ENCODE measurements at regions not wholly inside any gene's neighbourhood (a gene's known extent, or its start where the extent isn't known, plus 50 kb on each side); places are given as distances from the start of the nearest gene placed in this dataset.
"Not testable (repeated sequence)": the region's sequence is repeated elsewhere in the genome, so short reads cannot be mapped to it uniquely, and the experiment has no call there.

DNA sequence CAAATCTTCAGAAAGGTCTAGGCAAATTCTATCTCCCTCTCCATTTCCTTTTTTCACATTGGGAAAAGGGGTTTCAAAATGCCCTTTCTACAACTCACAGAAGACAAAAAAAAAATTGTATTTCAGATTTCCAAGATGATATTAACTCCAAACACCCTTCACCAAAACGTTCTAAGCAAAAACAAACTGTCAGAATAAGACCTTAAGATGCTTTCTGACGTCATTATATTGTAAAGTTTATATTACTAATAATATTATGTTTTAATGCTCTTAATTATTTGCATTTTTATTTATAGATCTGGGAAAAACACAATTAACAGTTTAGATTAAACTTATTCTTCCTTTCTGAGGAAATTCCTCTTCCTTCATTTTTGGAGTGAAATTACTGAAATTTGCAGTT is 624.2 kb downstream of the GALC start:
- no peak for DNase-seq (ENCODE audit: low read depth)
- TF ChIP-seq, protein P1, sequence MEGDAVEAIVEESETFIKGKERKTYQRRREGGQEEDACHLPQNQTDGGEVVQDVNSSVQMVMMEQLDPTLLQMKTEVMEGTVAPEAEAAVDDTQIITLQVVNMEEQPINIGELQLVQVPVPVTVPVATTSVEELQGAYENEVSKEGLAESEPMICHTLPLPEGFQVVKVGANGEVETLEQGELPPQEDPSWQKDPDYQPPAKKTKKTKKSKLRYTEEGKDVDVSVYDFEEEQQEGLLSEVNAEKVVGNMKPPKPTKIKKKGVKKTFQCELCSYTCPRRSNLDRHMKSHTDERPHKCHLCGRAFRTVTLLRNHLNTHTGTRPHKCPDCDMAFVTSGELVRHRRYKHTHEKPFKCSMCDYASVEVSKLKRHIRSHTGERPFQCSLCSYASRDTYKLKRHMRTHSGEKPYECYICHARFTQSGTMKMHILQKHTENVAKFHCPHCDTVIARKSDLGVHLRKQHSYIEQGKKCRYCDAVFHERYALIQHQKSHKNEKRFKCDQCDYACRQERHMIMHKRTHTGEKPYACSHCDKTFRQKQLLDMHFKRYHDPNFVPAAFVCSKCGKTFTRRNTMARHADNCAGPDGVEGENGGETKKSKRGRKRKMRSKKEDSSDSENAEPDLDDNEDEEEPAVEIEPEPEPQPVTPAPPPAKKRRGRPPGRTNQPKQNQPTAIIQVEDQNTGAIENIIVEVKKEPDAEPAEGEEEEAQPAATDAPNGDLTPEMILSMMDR (IDR thresholded peaks at IDR 0.05; ENCODE audit: insufficient read depth, low read length), result no peak
- no peak overlapping the region for H3K4me3 ChIP-seq (ENCODE audit: low read depth, low read length)

DNA sequence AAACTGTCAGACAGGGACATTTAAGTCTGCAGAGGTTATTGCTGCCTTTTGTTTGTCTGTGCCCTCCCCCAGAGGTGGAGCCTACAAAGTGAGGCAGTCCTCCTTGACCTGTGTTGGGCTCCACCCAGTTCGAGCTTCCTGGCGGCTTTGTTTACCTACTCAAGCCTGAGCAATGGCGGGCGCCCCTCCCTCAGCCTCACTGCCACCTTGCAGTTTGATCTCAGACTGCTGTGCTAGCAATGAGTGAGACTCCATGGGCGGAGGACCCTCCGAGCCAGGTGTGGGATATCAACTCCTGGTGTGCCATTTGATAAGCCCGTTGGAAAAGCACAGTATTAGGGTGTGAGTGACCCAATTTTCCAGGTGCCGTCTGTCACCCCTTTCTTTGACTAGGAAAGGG is 632.7 kb downstream of the GALC start:
- not testable (repeated sequence) for DNase-seq (ENCODE audit: low read depth)

DNA sequence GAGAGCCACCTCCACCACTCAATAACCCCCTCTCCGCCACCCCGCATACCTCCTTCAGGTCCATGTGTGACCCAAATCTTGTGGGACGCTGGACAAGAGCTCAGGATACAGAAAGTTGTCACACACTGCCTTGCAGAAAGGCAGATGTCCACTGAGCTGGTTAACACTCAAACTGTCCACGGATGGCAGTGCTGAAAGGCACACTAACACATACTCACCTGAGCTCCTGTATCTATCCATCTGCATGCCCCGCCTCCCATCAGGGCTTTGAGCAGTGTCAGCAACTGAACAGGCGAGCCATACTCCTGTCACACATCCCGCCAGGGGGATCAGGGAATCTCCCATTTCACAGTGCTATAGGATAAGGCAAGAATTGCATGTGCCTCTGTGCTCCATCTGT is 642.0 kb downstream of the GALC start:
- no peak overlapping the region for H3K4me3 ChIP-seq (ENCODE audit: low read depth, low read length)
- TF ChIP-seq, protein P1 (IDR thresholded peaks at IDR 0.05; ENCODE audit: insufficient read depth, low read length), result no peak
- no peak for DNase-seq (ENCODE audit: low read depth)

More for the DNA sequence above, 632.7 kb downstream of the GALC start:
- not testable (repeated sequence) for H3K4me3 ChIP-seq (ENCODE audit: low read depth, low read length)

DNA sequence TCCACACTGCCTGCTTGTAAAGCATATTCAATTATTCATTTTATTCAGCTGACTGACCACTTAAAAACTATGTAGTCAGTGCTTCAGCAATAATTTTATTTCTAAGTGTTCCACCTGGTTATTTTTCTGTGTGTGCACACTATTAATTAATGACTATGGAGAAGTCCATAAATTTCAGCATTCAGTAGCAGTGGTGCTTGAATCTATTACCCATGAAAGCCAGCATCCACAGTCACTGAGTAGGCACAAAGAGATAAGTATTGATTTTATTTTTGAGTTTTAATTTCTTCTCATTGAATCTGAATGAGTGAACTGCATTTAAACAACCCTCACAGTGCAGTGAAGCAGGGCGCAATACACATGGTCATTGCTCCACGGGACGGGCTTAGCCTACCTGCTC is 643.1 kb downstream of the GALC start:
- no peak for DNase-seq (ENCODE audit: low read depth)
- H3K4me3 ChIP-seq (ENCODE audit: low read depth, low read length), result no peak overlapping the region
- TF ChIP-seq, protein P1 (IDR thresholded peaks at IDR 0.05; ENCODE audit: insufficient read depth, low read length), result no peak

DNA sequence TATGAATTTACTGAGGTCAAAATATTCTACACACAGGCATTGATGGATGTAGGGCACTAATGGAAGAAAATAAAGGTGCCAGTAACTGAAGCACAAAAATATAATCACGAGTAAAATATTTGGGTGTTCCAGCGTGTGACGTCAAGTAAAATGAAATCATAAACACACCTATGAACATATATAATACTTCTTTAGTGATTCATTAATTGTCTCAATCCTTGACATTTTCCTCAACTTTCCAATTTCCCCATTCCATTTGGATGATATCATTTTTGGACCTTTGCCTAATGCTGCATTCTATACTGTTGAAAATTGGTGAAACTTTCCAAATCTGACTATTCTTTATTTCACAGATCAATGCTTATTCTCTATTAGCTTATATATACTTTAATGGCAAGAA is 649.3 kb downstream of the GALC start:
- TF ChIP-seq, protein P1 (IDR thresholded peaks at IDR 0.05; ENCODE audit: insufficient read depth, low read length), result no peak
- DNase-seq (ENCODE audit: low read depth), result no peak
- H3K4me3 ChIP-seq (ENCODE audit: low read depth, low read length), result no peak overlapping the region

DNA sequence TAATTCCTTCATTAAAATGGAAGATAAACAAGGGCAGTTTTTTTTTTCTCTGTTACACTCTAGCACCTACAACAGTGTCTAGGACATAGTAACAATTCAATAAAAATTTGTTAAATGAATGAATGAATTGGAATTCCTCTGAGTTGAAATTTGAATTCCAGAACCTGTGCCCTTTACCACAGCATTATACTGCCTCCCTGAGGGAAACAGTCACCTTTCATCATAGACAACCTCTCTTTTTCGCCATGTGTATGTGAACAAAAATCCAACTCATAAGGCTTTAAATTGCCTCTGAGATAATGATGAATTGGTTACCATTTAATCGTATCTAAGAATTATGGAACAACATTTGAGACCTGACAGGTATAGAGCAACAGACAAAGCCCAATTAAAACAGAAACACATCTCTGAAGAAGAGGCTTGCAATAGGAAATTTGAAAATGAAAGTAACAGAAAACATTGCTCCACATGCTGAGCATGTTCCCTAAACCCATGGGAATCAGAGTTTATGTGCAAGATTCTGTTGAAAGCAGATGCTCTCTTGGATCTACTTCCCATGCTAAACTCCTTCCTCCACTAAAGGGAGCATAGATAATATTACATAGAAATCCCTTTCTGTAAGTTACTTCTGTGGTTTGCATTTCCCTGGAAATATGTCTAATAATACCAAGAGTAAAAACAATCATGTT is 657.8 kb downstream of the GALC start:
- no peak overlapping the region for H3K4me3 ChIP-seq (ENCODE audit: low read depth, low read length)
- peak; percentile 26 for DNase-seq (ENCODE audit: low read depth)
- TF ChIP-seq, protein P1 (IDR thresholded peaks at IDR 0.05; ENCODE audit: insufficient read depth, low read length), result no peak

DNA sequence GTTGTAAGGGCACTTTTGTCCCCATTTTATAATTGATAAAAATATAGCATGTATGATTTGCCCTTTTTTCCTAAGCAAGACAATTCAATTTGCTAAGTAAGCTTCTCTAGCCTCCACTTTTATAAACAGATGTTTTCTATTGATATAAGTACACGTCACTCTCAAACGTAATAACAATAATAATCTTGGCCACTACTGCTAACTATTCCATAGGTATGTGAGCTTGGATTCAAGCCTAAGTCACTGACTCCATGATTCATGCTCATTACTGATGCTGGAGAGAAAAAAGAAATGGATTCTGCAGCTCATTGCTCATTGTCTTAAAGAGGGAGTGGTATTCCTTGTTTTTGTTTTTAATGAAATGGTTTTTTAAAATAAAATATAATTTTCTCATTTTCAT is 661.0 kb downstream of the GALC start:
- TF ChIP-seq, protein P1 (IDR thresholded peaks at IDR 0.05; ENCODE audit: insufficient read depth, low read length), result no peak
- peak; percentile 71 for DNase-seq (ENCODE audit: low read depth)
- H3K4me3 ChIP-seq (ENCODE audit: low read depth, low read length), result no peak overlapping the region
